GM12878 (cell line): ENCODE measurements at regions not wholly inside any gene's neighbourhood (a gene's known extent, or its start where the extent isn't known, plus 50 kb on each side); places are given as distances from the start of the nearest gene placed in this dataset.

Source experiments
- ATAC-seq: fragments of 200-7000 bp; cut with Tn5 transposase; 3 replicates; pipeline ENCODE4 v1.9.1; 2020; ENCODE audit warnings: mild to moderate bottlenecking, moderate library complexity
- BruUV-seq: library from RNA; stranded (reverse); fragments of 400-500 nt; replicated peaks from 2 replicates; lab custom pipeline; 2021; lab: Mats Ljungman, UMichigan
- CTCF ChIA-PET: fragments of 300-600 bp; sonication (Branson Sonifier 250); formaldehyde crosslinking; extraction: SDS; loops from one replicate; lab custom pipeline; 2021; ENCODE audit warnings: inconsistent platforms; lab: Yijun Ruan, JAX
- POLR2A ChIA-PET: fragments of 350-600 bp; formaldehyde crosslinking; extraction: SDS; loops from one replicate; lab custom pipeline; 2021; ENCODE audit warnings: inconsistent platforms; lab: Charles Lee
- RAD21 ChIA-PET: fragments of 300-600 bp; sonication (Branson Sonifier 250); formaldehyde crosslinking; loops from one replicate; lab custom pipeline; 2023; ENCODE audit warnings: antibody characterized with exemption; ENCODE audit not compliant: unreplicated experiment; lab: Charles Lee
- SMC1A ChIA-PET: fragments of 300-600 bp; sonication (Branson Sonifier 250); formaldehyde crosslinking; loops from one replicate; lab custom pipeline; 2023; ENCODE audit not compliant: unreplicated experiment, uncharacterized antibody; lab: Charles Lee
- DNase-seq: peaks from one replicate; pipeline ENCODE4 v3.0.0-alpha.2; 2011; ENCODE audit warnings: low read depth, low spot score
- FAIRE-seq: peaks from 3 replicates; lab custom pipeline; 2011; peaks lifted over from hg19 to GRCh38; lab: Jason Lieb, UNC
- H2AFZ ChIP-seq: 2 replicates; pipeline ENCODE4 v1.6.0; 2011; ENCODE audit warnings: low read depth, low read length, control low read depth; ENCODE audit not compliant: control insufficient read depth
- H3K27ac ChIP-seq: 2 replicates; pipeline ENCODE4 v1.5.1; 2011; ENCODE audit warnings: control low read depth; ENCODE audit not compliant: control insufficient read depth, insufficient read depth
- H3K27me3 ChIP-seq, 2 experiments: replicated peaks in 1 of 2; 2 replicates each; pipeline versions ENCODE4 v1.6.0 to v1.6.1; 2011; ENCODE audit warnings: low read length in 1 of 2; ENCODE audit not compliant: control insufficient read depth in 2 of 2, insufficient read depth in 2 of 2
- H3K36me3 ChIP-seq, 2 experiments: 2 replicates each; pipeline ENCODE4 v1.5.1; 2011; ENCODE audit warnings: low read length in 1 of 2; ENCODE audit not compliant: control insufficient read depth in 2 of 2, insufficient read depth in 2 of 2
- H3K4me1 ChIP-seq: 2 replicates; pipeline ENCODE4 v1.6.1; 2011; ENCODE audit warnings: mild to moderate bottlenecking, low read length, moderate library complexity, mixed read lengths; ENCODE audit not compliant: control insufficient read depth, insufficient read depth
- H3K4me2 ChIP-seq: 2 replicates; pipeline ENCODE4 v1.6.0; 2011; ENCODE audit warnings: control low read depth; ENCODE audit not compliant: control insufficient read depth, insufficient read depth
- H3K4me3 ChIP-seq: fragments of 200-600 bp; sonication (generic); 2 replicates; pipeline ENCODE4 v1.5.1; 2016
- H3K79me2 ChIP-seq: 2 replicates; pipeline ENCODE4 v1.6.0; 2011; ENCODE audit warnings: low read length; ENCODE audit not compliant: control insufficient read depth, insufficient read depth
- H3K9ac ChIP-seq: 2 replicates; pipeline ENCODE4 v1.8.0; 2011; ENCODE audit warnings: low read length, control low read depth, mixed read lengths; ENCODE audit not compliant: control insufficient read depth, insufficient read depth
- H3K9me3 ChIP-seq: replicated peaks from 3 replicates; pipeline ENCODE4 v1.5.1; 2011; ENCODE audit warnings: mild to moderate bottlenecking, low read length; ENCODE audit not compliant: control insufficient read depth, insufficient read depth
- H4K20me1 ChIP-seq: 2 replicates; pipeline ENCODE4 v1.6.0; 2011; ENCODE audit not compliant: control insufficient read depth, insufficient read depth
- ATF7 ChIP-seq: fragments of 450-650 bp; IDR thresholded peaks from 2 replicates; pipeline ENCODE4 v1.6.1; 2016; ENCODE audit warnings: low read depth, mild to moderate bottlenecking
- CBX5 ChIP-seq: sonication (generic); IDR thresholded peaks from 2 replicates; pipeline ENCODE4 v1.6.1; 2016; ENCODE audit warnings: low read depth, moderate library complexity, mild to moderate bottlenecking, inconsistent platforms
- CEBPB ChIP-seq, 2 experiments: fragments of 150-350 bp in 1 of 2; IDR thresholded peaks; 2 replicates each; pipeline ENCODE4 v1.6.1; 2012 to 2014; ENCODE audit warnings: low read depth in 2 of 2, low read length in 2 of 2, borderline replicate concordance in 1 of 2, inconsistent platforms in 1 of 2
- ETV6 ChIP-seq, 2 experiments: fragments of 450-650 bp in 1 of 2; IDR thresholded peaks in 1 of 2; conservative IDR thresholded peaks in 1 of 2; 2 replicates each; pipeline ENCODE4 v1.6.1; 2014; ENCODE audit warnings: antibody characterized with exemption in 1 of 2, borderline replicate concordance in 1 of 2, low read depth in 1 of 2, mild to moderate bottlenecking in 1 of 2, moderate library complexity in 1 of 2
- GABPA ChIP-seq: IDR thresholded peaks from 2 replicates; pipeline ENCODE4 v1.6.1; 2014; ENCODE audit warnings: antibody characterized with exemption, low read depth, mild to moderate bottlenecking, inconsistent platforms
- KAT2A ChIP-seq: conservative IDR thresholded peaks from 2 replicates; pipeline ENCODE4 v1.6.1; 2011; ENCODE audit warnings: low read depth, low read length; ENCODE audit not compliant: control insufficient read depth
- MXI1 ChIP-seq: fragments of 150-350 bp; IDR thresholded peaks from 2 replicates; pipeline ENCODE4 v1.6.1; 2011; ENCODE audit warnings: low read depth, mild to moderate bottlenecking, inconsistent platforms, low read length, improper control_type of control experiment
- NR2C1 ChIP-seq: fragments of 450-650 bp; IDR thresholded peaks from 2 replicates; pipeline ENCODE4 v1.6.1; 2017; ENCODE audit warnings: antibody characterized with exemption, mild to moderate bottlenecking, moderate library complexity
- RAD51 ChIP-seq: fragments of 450-650 bp; IDR thresholded peaks from 2 replicates; pipeline ENCODE4 v1.6.1; 2016; ENCODE audit warnings: moderate library complexity, mild to moderate bottlenecking, inconsistent platforms
- SKIL ChIP-seq: fragments of 450-650 bp; IDR thresholded peaks from 2 replicates; pipeline ENCODE4 v1.6.1; 2017; ENCODE audit warnings: mild to moderate bottlenecking, low read depth, inconsistent platforms; ENCODE audit not compliant: poor library complexity, severe bottlenecking
- SMARCA5 ChIP-seq: fragments of 450-650 bp; IDR thresholded peaks from 2 replicates; pipeline ENCODE4 v1.6.1; 2017; ENCODE audit warnings: mild to moderate bottlenecking
- SREBF2 ChIP-seq: IDR thresholded peaks from 2 replicates; pipeline ENCODE4 v1.6.1; 2012; ENCODE audit warnings: mild to moderate bottlenecking, low read length
- TAF1 ChIP-seq: IDR thresholded peaks from 2 replicates; pipeline ENCODE4 v1.6.1; 2011; ENCODE audit warnings: mild to moderate bottlenecking, low read depth, low read length, borderline replicate concordance
- WGBS: methylation state at CpG from one replicate; pipeline ENCODE4 v1.1.6; 2016; ENCODE audit warnings: low lambda C conversion rate; ENCODE audit not compliant: insufficient replicate concordance, insufficient coverage; ENCODE audit errors: missing lambda C conversion rate; 5-methylcytosine and 5-hydroxymethylcytosine counted together
- in situ Hi-C: fragments of 300-500 bp; cut with MboI; formaldehyde crosslinking; loops from 9 replicates; pipeline ENCODE4 v1.14.3; 2018; ENCODE audit warnings: mixed read lengths
- intact Hi-C: fragments of 100-400 bp; cut with micrococcal nuclease; formaldehyde crosslinking; loops from one replicate; pipeline ENCODE4 v1.14.2; 2022; ENCODE audit not compliant: unreplicated experiment
- TF ChIP-seq, protein P1 (sequence below): fragments of 450-650 bp; IDR thresholded peaks from 2 replicates; pipeline ENCODE4 v1.6.1; 2017; ENCODE audit warnings: mild to moderate bottlenecking, moderate library complexity
- TF ChIP-seq, protein P2 (sequence below), 3 experiments: IDR thresholded peaks in 2 of 3; conservative IDR thresholded peaks in 1 of 3; 2 replicates each; pipeline ENCODE4 v1.5.1; 2011; ENCODE audit warnings: low read depth in 3 of 3, low read length in 3 of 3, mild to moderate bottlenecking in 3 of 3, control low read depth in 2 of 3, moderate library complexity in 2 of 3, inconsistent platforms in 1 of 3, mixed read lengths in 1 of 3; ENCODE audit not compliant: control insufficient read depth in 2 of 3, insufficient read depth in 1 of 3; ENCODE audit errors: extremely low read depth in 1 of 3
- TF ChIP-seq, protein P3 (sequence below): IDR thresholded peaks from 2 replicates; pipeline ENCODE4 v1.6.1; 2012; ENCODE audit warnings: low read depth, low read length, improper control_type of control experiment

DNA sequence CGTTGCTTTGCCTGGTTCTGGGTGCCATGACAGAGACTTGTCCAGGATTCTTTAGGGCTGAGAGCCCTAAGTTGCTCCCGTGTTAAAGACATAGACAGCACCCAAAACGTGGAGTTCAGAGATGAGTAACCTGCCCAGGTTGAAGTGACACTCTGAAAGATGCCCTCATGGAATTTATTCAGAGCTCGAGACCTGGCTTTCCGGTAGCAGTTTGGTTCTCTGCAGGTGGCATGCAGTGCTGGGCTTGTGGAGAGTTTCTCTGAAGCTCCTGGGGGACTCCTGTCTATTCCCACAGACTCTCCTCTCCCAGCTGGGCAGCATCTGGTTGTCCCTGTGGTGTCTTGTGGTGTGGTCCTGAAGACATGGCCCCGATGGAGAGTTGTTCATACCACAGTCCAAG lies 241.0 kb downstream of the RHOU start:
- in situ Hi-C loops, result no loop called here
- TF ChIP-seq NR2C1 (no peak), GABPA (no peak), TAF1 (no peak), SREBF2 (no peak), SMARCA5 (no peak), MXI1 (no peak), SKIL (no peak), CEBPB (IDR thresholded peaks at IDR 0.05; ENCODE audit: borderline replicate concordance in 1 of 2, low read depth in 2 of 2, low read length in 2 of 2) (no peak), RAD51 (no peak), KAT2A (no peak), ATF7 (no peak), CBX5 (no peak), ETV6 (conservative IDR thresholded peaks at IDR 0.05 in 1 of 2, IDR thresholded peaks at IDR 0.05 in 1 of 2; ENCODE audit: borderline replicate concordance in 1 of 2, low read depth in 1 of 2) (no peak)
- TF ChIP-seq, protein P1, sequence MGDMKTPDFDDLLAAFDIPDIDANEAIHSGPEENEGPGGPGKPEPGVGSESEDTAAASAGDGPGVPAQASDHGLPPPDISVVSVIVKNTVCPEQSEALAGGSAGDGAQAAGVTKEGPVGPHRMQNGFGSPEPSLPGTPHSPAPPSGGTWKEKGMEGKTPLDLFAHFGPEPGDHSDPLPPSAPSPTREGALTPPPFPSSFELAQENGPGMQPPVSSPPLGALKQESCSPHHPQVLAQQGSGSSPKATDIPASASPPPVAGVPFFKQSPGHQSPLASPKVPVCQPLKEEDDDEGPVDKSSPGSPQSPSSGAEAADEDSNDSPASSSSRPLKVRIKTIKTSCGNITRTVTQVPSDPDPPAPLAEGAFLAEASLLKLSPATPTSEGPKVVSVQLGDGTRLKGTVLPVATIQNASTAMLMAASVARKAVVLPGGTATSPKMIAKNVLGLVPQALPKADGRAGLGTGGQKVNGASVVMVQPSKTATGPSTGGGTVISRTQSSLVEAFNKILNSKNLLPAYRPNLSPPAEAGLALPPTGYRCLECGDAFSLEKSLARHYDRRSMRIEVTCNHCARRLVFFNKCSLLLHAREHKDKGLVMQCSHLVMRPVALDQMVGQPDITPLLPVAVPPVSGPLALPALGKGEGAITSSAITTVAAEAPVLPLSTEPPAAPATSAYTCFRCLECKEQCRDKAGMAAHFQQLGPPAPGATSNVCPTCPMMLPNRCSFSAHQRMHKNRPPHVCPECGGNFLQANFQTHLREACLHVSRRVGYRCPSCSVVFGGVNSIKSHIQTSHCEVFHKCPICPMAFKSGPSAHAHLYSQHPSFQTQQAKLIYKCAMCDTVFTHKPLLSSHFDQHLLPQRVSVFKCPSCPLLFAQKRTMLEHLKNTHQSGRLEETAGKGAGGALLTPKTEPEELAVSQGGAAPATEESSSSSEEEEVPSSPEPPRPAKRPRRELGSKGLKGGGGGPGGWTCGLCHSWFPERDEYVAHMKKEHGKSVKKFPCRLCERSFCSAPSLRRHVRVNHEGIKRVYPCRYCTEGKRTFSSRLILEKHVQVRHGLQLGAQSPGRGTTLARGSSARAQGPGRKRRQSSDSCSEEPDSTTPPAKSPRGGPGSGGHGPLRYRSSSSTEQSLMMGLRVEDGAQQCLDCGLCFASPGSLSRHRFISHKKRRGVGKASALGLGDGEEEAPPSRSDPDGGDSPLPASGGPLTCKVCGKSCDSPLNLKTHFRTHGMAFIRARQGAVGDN, result no peak
- TF ChIP-seq, protein P2, sequence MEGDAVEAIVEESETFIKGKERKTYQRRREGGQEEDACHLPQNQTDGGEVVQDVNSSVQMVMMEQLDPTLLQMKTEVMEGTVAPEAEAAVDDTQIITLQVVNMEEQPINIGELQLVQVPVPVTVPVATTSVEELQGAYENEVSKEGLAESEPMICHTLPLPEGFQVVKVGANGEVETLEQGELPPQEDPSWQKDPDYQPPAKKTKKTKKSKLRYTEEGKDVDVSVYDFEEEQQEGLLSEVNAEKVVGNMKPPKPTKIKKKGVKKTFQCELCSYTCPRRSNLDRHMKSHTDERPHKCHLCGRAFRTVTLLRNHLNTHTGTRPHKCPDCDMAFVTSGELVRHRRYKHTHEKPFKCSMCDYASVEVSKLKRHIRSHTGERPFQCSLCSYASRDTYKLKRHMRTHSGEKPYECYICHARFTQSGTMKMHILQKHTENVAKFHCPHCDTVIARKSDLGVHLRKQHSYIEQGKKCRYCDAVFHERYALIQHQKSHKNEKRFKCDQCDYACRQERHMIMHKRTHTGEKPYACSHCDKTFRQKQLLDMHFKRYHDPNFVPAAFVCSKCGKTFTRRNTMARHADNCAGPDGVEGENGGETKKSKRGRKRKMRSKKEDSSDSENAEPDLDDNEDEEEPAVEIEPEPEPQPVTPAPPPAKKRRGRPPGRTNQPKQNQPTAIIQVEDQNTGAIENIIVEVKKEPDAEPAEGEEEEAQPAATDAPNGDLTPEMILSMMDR (IDR thresholded peaks at IDR 0.05 in 2 of 3, conservative IDR thresholded peaks at IDR 0.05 in 1 of 3; ENCODE audit: control insufficient read depth in 2 of 3, extremely low read depth in 1 of 3, insufficient read depth in 1 of 3, low read depth in 3 of 3, low read length in 3 of 3), result no peak
- TF ChIP-seq, protein P3, sequence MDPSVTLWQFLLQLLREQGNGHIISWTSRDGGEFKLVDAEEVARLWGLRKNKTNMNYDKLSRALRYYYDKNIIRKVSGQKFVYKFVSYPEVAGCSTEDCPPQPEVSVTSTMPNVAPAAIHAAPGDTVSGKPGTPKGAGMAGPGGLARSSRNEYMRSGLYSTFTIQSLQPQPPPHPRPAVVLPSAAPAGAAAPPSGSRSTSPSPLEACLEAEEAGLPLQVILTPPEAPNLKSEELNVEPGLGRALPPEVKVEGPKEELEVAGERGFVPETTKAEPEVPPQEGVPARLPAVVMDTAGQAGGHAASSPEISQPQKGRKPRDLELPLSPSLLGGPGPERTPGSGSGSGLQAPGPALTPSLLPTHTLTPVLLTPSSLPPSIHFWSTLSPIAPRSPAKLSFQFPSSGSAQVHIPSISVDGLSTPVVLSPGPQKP, result no peak

More for the DNA sequence above, 241.0 kb downstream of the RHOU start:
- no peak overlapping the region for H2AFZ ChIP-seq
- no peaks in the 10 kb centered on the region for H3K9me3 ChIP-seq
- ChIA-PET POLR2A (no interaction called here), CTCF (no interaction called here), RAD21 (no interaction called here), SMC1A (no interaction called here)
- no peak overlapping the region for H3K9ac ChIP-seq
- H3K4me2 ChIP-seq, result no peak overlapping the region
- ATAC-seq (no peak), FAIRE-seq (no peak), DNase-seq (no peak)
- H3K27ac ChIP-seq, result no peak overlapping the region
- 28% methylated on average over 6 of the region's 6 CpGs for WGBS
- H4K20me1 ChIP-seq, result no peaks in the 10 kb centered on the region; the same call in 1 of the 2 replicates
- H3K4me3 ChIP-seq, result no peak overlapping the region
- no peaks in the 10 kb centered on the region for H3K79me2 ChIP-seq
- peaks cover 0 to 7% of the 10 kb centered on the region in 2 experiments; a peak in 3 of 4 replicates for H3K27me3 ChIP-seq
- H3K4me1 ChIP-seq, result no peaks in the 10 kb centered on the region
- H3K36me3 ChIP-seq, result no peaks in the 10 kb centered on the region
- intact Hi-C loops, result no loop called here
- BruUV-seq, result no TSS peak
